Endothelial cell of umbilical vein (primary cell): ENCODE measurements at regions not wholly inside any gene's neighbourhood (a gene's known extent, or its start where the extent isn't known, plus 50 kb on each side); places are given as distances from the start of the nearest gene placed in this dataset.
"Not testable (repeated sequence)": the region's sequence is repeated elsewhere in the genome, so short reads cannot be mapped to it uniquely, and the experiment has no call there.

Source experiments
- BruUV-seq: library from RNA; stranded (reverse); fragments of 400-500 nt; replicated peaks from 2 replicates; lab custom pipeline; 2021; lab: Mats Ljungman, UMichigan
- CTCF ChIA-PET: fragments of 300-600, 350-600 bp; sonication (Branson Sonifier 250); formaldehyde crosslinking; loops from one replicate; lab custom pipeline; 2021; ENCODE audit warnings: antibody characterized with exemption, inconsistent platforms; lab: Charles Lee
- POLR2A ChIA-PET: fragments of 300-600, 350-600 bp; sonication (Branson Sonifier 250); formaldehyde crosslinking; loops from one replicate; lab custom pipeline; 2021; ENCODE audit warnings: antibody characterized with exemption, inconsistent platforms; lab: Charles Lee
- DNase-seq: peaks from one replicate; pipeline ENCODE4 v3.0.0-alpha.2; 2011; ENCODE audit warnings: low read depth, low spot score
- FAIRE-seq: peaks from 2 replicates; lab custom pipeline; 2011; peaks lifted over from hg19 to GRCh38; lab: Jason Lieb, UNC
- H2AFZ ChIP-seq: 2 replicates; pipeline ENCODE4 v1.6.0; 2012; ENCODE audit warnings: low read depth, low read length, control low read depth, inconsistent platforms
- H3K27ac ChIP-seq: 2 replicates; pipeline ENCODE4 v1.5.1; 2011; ENCODE audit warnings: low read depth, mild to moderate bottlenecking, control low read depth, low read length, moderate library complexity; ENCODE audit not compliant: insufficient read depth
- H3K27me3 ChIP-seq, 2 experiments: 2 replicates each; pipeline versions ENCODE4 v1.6.0 to v1.6.1; 2011; ENCODE audit warnings: low read length in 2 of 2, mixed read lengths in 1 of 2; ENCODE audit not compliant: control insufficient read depth in 2 of 2, insufficient read depth in 2 of 2
- H3K36me3 ChIP-seq, 2 experiments: 2 replicates in 1 of 2; 3 replicates in 1 of 2; pipeline ENCODE4 v1.5.1; 2011; ENCODE audit warnings: low read length in 2 of 2, mild to moderate bottlenecking in 1 of 2, moderate library complexity in 1 of 2; ENCODE audit not compliant: control insufficient read depth in 2 of 2, insufficient read depth in 2 of 2; ENCODE audit errors: extremely low read depth in 1 of 2
- H3K4me1 ChIP-seq: 3 replicates; pipeline ENCODE4 v1.5.1; 2011; ENCODE audit warnings: mild to moderate bottlenecking, low read length; ENCODE audit not compliant: control insufficient read depth, insufficient read depth; ENCODE audit errors: extremely low read depth
- H3K4me2 ChIP-seq: 2 replicates; pipeline ENCODE4 v1.6.1; 2011; ENCODE audit warnings: low read length, control low read depth, mixed read lengths; ENCODE audit not compliant: insufficient read depth
- H3K4me3 ChIP-seq, 3 experiments: fragments of 200-600 bp in 1 of 3; sonication (generic), shearing (Covaris generic) in 1 of 3; replicated peaks in 1 of 3; 2 replicates each; pipeline ENCODE4 v1.5.1; 2011 to 2016; ENCODE audit warnings: control low read depth in 3 of 3, low read length in 3 of 3, mild to moderate bottlenecking in 2 of 3, inconsistent platforms in 1 of 3, low read depth in 1 of 3, moderate library complexity in 1 of 3; ENCODE audit not compliant: insufficient read depth in 1 of 3
- H3K79me2 ChIP-seq: 2 replicates; pipeline ENCODE4 v1.6.0; 2012; ENCODE audit warnings: low read length, inconsistent platforms; ENCODE audit not compliant: control insufficient read depth, insufficient read depth
- H3K9ac ChIP-seq: replicated peaks from 2 replicates; pipeline ENCODE3; 2011; ENCODE audit warnings: low read length, control low read depth; ENCODE audit not compliant: insufficient read depth; ENCODE audit errors: extremely low read depth
- H3K9me1 ChIP-seq: replicated peaks from 3 replicates; pipeline ENCODE4 v1.6.0; 2011; ENCODE audit warnings: mild to moderate bottlenecking, low read length; ENCODE audit not compliant: control insufficient read depth, insufficient read depth; ENCODE audit errors: extremely low read depth
- H3K9me3 ChIP-seq: replicated peaks from 2 replicates; pipeline ENCODE4 v1.5.1; 2012; ENCODE audit warnings: low read length, inconsistent platforms; ENCODE audit not compliant: control insufficient read depth, insufficient read depth
- H4K20me1 ChIP-seq: replicated peaks from 2 replicates; pipeline ENCODE3; 2011; ENCODE audit warnings: mild to moderate bottlenecking, low read length; ENCODE audit not compliant: control insufficient read depth, insufficient read depth; ENCODE audit errors: extremely low read depth
- EZH2 ChIP-seq: IDR thresholded peaks from 2 replicates; pipeline ENCODE4 v1.6.1; 2012; ENCODE audit warnings: borderline replicate concordance, low read depth, mild to moderate bottlenecking, moderate library complexity, low read length, inconsistent platforms; ENCODE audit not compliant: severe bottlenecking
- FOS ChIP-seq: IDR thresholded peaks from 2 replicates; pipeline ENCODE4 v1.6.1; 2011; ENCODE audit warnings: mild to moderate bottlenecking, low read length, moderate library complexity, borderline replicate concordance; ENCODE audit not compliant: insufficient read depth
- GATA2 ChIP-seq: IDR thresholded peaks from 2 replicates; pipeline ENCODE4 v1.7.0; 2011; ENCODE audit warnings: low read depth, mild to moderate bottlenecking, moderate library complexity, mixed read lengths, low read length; ENCODE audit not compliant: insufficient read length, insufficient read depth
- JUN ChIP-seq: IDR thresholded peaks from 2 replicates; pipeline ENCODE4 v1.6.1; 2011; ENCODE audit warnings: borderline replicate concordance, low read depth; ENCODE audit not compliant: insufficient read length, insufficient read depth
- MYC ChIP-seq: IDR thresholded peaks from one replicate; pipeline ENCODE4 v1.6.1; 2011; ENCODE audit warnings: mild to moderate bottlenecking, low read depth, low read length
- POLR2A ChIP-seq: IDR thresholded peaks from 2 replicates; pipeline ENCODE4 v1.6.1; 2012; ENCODE audit warnings: low read depth, mild to moderate bottlenecking, control low read depth, low read length
- POLR2AphosphoS5 ChIP-seq: IDR thresholded peaks from 2 replicates; pipeline ENCODE4 v1.6.1; 2012; ENCODE audit warnings: low read depth, mild to moderate bottlenecking, control low read depth, low read length, moderate library complexity; ENCODE audit not compliant: insufficient read depth
- dilution Hi-C: fragments of 300-500 bp; cut with MboI; formaldehyde crosslinking; loops from one replicate; pipeline ENCODE4 v1.15.0; 2019; ENCODE audit warnings: low sequenced_read_pairs; ENCODE audit not compliant: extremely low pct_ligation_motif_present
- intact Hi-C: fragments of 100-400 bp; cut with micrococcal nuclease; formaldehyde crosslinking; loops from one replicate; pipeline ENCODE4 v1.10.0; 2022
- TF ChIP-seq, protein P1 (sequence below), 2 donors: IDR thresholded peaks; 1 replicate in 1 of 2; 2 replicates in 1 of 2; pipeline ENCODE4 v1.5.1; 2011; ENCODE audit warnings: low read length in 2 of 2, mild to moderate bottlenecking in 2 of 2, moderate library complexity in 2 of 2, control low read depth in 1 of 2, inconsistent platforms in 1 of 2, low read depth in 1 of 2; ENCODE audit not compliant: insufficient read depth in 1 of 2; ENCODE audit errors: extremely low read depth in 1 of 2
- TF ChIP-seq, protein P2 (sequence below): IDR thresholded peaks from 2 replicates; pipeline ENCODE4 v1.6.1; 2011; ENCODE audit not compliant: insufficient read depth, insufficient read length

DNA sequence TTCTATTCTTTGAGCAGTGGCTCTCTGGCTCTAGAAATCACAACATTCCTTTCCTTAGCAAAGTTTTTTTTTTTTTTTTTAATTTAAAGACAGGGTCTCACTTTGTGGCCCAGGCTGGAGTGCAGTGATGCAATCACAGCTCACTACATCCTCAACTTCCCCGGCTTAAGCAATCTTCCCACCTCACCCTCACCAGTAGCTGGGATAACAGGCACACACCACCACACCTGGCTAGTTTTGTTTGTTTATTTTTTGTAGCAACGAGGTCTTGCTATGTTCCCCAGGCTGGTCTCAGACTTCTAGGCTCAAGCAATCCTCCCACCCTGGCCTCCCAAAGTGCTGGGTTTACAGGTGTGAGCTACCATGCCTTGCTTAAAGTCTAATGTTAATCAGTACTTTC, 85.2 kb downstream of the LMO4 start:
- not testable (repeated sequence) for H3K27ac ChIP-seq

GRCh38 chr1:87418048-87418447, 89.4 kb downstream of the LMO4 start:
- Histone ChIP-seq H3K36me3 (no peaks in the 10 kb centered on the region), H3K27me3 (no peaks in the 10 kb centered on the region), H3K4me1 (no peaks in the 10 kb centered on the region), H3K4me3 (no peak overlapping the region), H3K9me1 (no peaks in the 10 kb centered on the region), H3K4me2 (no peak overlapping the region), H3K9me3 (no peaks in the 10 kb centered on the region), H3K9ac (no peak overlapping the region), H3K79me2 (no peaks in the 10 kb centered on the region), H2AFZ (no peak overlapping the region), H4K20me1 (no peaks in the 10 kb centered on the region), H3K27ac (no peak overlapping the region)
- CTCF ChIA-PET = no interaction called here
- TF ChIP-seq MYC (no peak), FOS (no peak), GATA2 (no peak), EZH2 (no peak), JUN (no peak), POLR2A (no peak), POLR2AphosphoS5 (no peak)
- TF ChIP-seq, protein P1, sequence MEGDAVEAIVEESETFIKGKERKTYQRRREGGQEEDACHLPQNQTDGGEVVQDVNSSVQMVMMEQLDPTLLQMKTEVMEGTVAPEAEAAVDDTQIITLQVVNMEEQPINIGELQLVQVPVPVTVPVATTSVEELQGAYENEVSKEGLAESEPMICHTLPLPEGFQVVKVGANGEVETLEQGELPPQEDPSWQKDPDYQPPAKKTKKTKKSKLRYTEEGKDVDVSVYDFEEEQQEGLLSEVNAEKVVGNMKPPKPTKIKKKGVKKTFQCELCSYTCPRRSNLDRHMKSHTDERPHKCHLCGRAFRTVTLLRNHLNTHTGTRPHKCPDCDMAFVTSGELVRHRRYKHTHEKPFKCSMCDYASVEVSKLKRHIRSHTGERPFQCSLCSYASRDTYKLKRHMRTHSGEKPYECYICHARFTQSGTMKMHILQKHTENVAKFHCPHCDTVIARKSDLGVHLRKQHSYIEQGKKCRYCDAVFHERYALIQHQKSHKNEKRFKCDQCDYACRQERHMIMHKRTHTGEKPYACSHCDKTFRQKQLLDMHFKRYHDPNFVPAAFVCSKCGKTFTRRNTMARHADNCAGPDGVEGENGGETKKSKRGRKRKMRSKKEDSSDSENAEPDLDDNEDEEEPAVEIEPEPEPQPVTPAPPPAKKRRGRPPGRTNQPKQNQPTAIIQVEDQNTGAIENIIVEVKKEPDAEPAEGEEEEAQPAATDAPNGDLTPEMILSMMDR (IDR thresholded peaks at IDR 0.05; ENCODE audit: extremely low read depth in 1 of 2, insufficient read depth in 1 of 2, low read depth in 1 of 2, low read length in 2 of 2) = no peak
- TF ChIP-seq, protein P2, sequence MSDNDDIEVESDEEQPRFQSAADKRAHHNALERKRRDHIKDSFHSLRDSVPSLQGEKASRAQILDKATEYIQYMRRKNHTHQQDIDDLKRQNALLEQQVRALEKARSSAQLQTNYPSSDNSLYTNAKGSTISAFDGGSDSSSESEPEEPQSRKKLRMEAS = no peak
- no peak for FAIRE-seq
- BruUV-seq = no TSS peak
- dilution Hi-C loops (no loop called here), intact Hi-C loops (no loop called here)
- POLR2A ChIA-PET = no interaction called here
- no peak for DNase-seq

More for the DNA sequence above, 85.2 kb downstream of the LMO4 start:
- dilution Hi-C loops, POLR2A ChIA-PET, H3K9ac ChIP-seq, CTCF ChIA-PET, intact Hi-C loops, H3K79me2 ChIP-seq, BruUV-seq, FAIRE-seq, H3K27me3 ChIP-seq, H3K9me3 ChIP-seq, H2AFZ ChIP-seq, H3K36me3 ChIP-seq, H4K20me1 ChIP-seq, DNase-seq, H3K4me1 ChIP-seq, H3K4me3 ChIP-seq, H3K4me2 ChIP-seq, H3K9me1 ChIP-seq: not testable (repeated sequence)
